ENCODE measurements at regions not wholly inside any gene's neighbourhood (a gene's known extent, or its start where the extent isn't known, plus 50 kb on each side); places are given as distances from the start of the nearest gene placed in this dataset.

GRCh38 chr14:87349921-87350320 is 643.1 kb downstream of the GALC start:
- Histone ChIP-seq H2AFZ (ENCODE audit: low read depth, low read length) (no peak overlapping the region), H3K27ac (ENCODE audit: low read length) (no peak overlapping the region)
- TF ChIP-seq POLR2AphosphoS5 (IDR thresholded peaks at IDR 0.05) (no peak), EZH2 (IDR thresholded peaks at IDR 0.05; ENCODE audit: borderline replicate concordance, insufficient read depth, low read length, poor library complexity, severe bottlenecking) (no peak), MXI1 (conservative IDR thresholded peaks at IDR 0.05; ENCODE audit: poor library complexity, severe bottlenecking) (no peak), TAF1 (IDR thresholded peaks at IDR 0.05; ENCODE audit: low read depth) (no peak)

GRCh38 chr14:87343652-87344051 is 649.3 kb downstream of the GALC start:
- Histone ChIP-seq H3K27ac (ENCODE audit: low read length) (no peak overlapping the region), H3K9me2 (ENCODE audit: insufficient read depth, low read length) (no peaks in the 10 kb centered on the region), H3K36me3 (ENCODE audit: insufficient read depth, low read length) (no peaks in the 10 kb centered on the region), H3K79me2 (replicated peaks; ENCODE audit: insufficient read depth, low read length) (no peaks in the 10 kb centered on the region), H3K4me2 (ENCODE audit: low read length) (no peak overlapping the region), H4K20me1 (ENCODE audit: insufficient read depth) (no peaks in the 10 kb centered on the region), H3K4me3 (ENCODE audit: low read length) (no peak overlapping the region), H3K9ac (ENCODE audit: low read length) (no peak overlapping the region), H3K27me3 (ENCODE audit: insufficient read depth, low read depth, low read length) (no peaks in the 10 kb centered on the region), H3K9me3 (ENCODE audit: low read length) (no peaks in the 10 kb centered on the region), H2AFZ (ENCODE audit: low read depth, low read length) (no peak overlapping the region), H3F3A (ENCODE audit: insufficient read depth, low read length, poor library complexity, severe bottlenecking) (no peaks in the 10 kb centered on the region)
- TF ChIP-seq TAF1 (IDR thresholded peaks at IDR 0.05; ENCODE audit: low read depth) (no peak), SMC3 (conservative IDR thresholded peaks at IDR 0.05; ENCODE audit: poor library complexity) (no peak), EP300 (conservative IDR thresholded peaks at IDR 0.05; ENCODE audit: poor library complexity, severe bottlenecking) (no peak)
- TF ChIP-seq, protein P1, sequence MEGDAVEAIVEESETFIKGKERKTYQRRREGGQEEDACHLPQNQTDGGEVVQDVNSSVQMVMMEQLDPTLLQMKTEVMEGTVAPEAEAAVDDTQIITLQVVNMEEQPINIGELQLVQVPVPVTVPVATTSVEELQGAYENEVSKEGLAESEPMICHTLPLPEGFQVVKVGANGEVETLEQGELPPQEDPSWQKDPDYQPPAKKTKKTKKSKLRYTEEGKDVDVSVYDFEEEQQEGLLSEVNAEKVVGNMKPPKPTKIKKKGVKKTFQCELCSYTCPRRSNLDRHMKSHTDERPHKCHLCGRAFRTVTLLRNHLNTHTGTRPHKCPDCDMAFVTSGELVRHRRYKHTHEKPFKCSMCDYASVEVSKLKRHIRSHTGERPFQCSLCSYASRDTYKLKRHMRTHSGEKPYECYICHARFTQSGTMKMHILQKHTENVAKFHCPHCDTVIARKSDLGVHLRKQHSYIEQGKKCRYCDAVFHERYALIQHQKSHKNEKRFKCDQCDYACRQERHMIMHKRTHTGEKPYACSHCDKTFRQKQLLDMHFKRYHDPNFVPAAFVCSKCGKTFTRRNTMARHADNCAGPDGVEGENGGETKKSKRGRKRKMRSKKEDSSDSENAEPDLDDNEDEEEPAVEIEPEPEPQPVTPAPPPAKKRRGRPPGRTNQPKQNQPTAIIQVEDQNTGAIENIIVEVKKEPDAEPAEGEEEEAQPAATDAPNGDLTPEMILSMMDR (IDR thresholded peaks at IDR 0.05; ENCODE audit: poor library complexity, severe bottlenecking), result no peak

More at GRCh38 chr14:87349921-87350320, 643.1 kb downstream of the GALC start:
- Histone ChIP-seq H3K27me3 (ENCODE audit: insufficient read depth, low read depth, low read length) (no peaks in the 10 kb centered on the region), H3K9ac (ENCODE audit: low read length) (no peak overlapping the region), H3K9me3 (ENCODE audit: low read length) (no peaks in the 10 kb centered on the region), H3K4me2 (ENCODE audit: low read length) (no peak overlapping the region), H3K9me2 (ENCODE audit: insufficient read depth, low read length) (no peaks in the 10 kb centered on the region), H3K36me3 (ENCODE audit: insufficient read depth, low read length) (no peaks in the 10 kb centered on the region), H4K20me1 (ENCODE audit: insufficient read depth) (no peaks in the 10 kb centered on the region), H3K79me2 (replicated peaks; ENCODE audit: insufficient read depth, low read length) (no peaks in the 10 kb centered on the region), H3F3A (ENCODE audit: insufficient read depth, low read length, poor library complexity, severe bottlenecking) (no peaks in the 10 kb centered on the region), H3K4me3 (ENCODE audit: low read length) (no peak overlapping the region)

- no peak overlapping the region for H3K4me3 ChIP-seq (ENCODE audit: low read length)
- no peaks in the 10 kb centered on the region for H3K36me3 ChIP-seq (ENCODE audit: insufficient read depth, low read length)
- no peaks in the 10 kb centered on the region for H3F3A ChIP-seq (ENCODE audit: insufficient read depth, low read length, poor library complexity, severe bottlenecking)
- H3K9me2 ChIP-seq (ENCODE audit: insufficient read depth, low read length), result no peaks in the 10 kb centered on the region
- H3K27ac ChIP-seq (ENCODE audit: low read length), result no peak overlapping the region
- H2AFZ ChIP-seq (ENCODE audit: low read depth, low read length), result no peak overlapping the region
- H4K20me1 ChIP-seq (ENCODE audit: insufficient read depth), result no peaks in the 10 kb centered on the region
- no peak overlapping the region for H3K9ac ChIP-seq (ENCODE audit: low read length)
- no peaks in the 10 kb centered on the region for H3K79me2 ChIP-seq (replicated peaks; ENCODE audit: insufficient read depth, low read length)
- TF ChIP-seq, protein P1 (IDR thresholded peaks at IDR 0.05; ENCODE audit: poor library complexity, severe bottlenecking), result peak; percentile 14
- TF ChIP-seq RAD21 (conservative IDR thresholded peaks at IDR 0.05), result peak; percentile 15
- TF ChIP-seq TAF1 (IDR thresholded peaks at IDR 0.05; ENCODE audit: low read depth), result no peak
- H3K9me3 ChIP-seq (ENCODE audit: low read length), result no peaks in the 10 kb centered on the region
- H3K27me3 ChIP-seq (ENCODE audit: insufficient read depth, low read depth, low read length), result no peaks in the 10 kb centered on the region
- no peak overlapping the region for H3K4me2 ChIP-seq (ENCODE audit: low read length)
Observed at GRCh38 chr14:87334997-87335685, 657.8 kb downstream of the GALC start.
